ENCODE measurements at regions not wholly inside any gene's neighbourhood (a gene's known extent, or its start where the extent isn't known, plus 50 kb on each side); places are given as distances from the start of the nearest gene placed in this dataset.
"Not testable (repeated sequence)": the region's sequence is repeated elsewhere in the genome, so short reads cannot be mapped to it uniquely, and the experiment has no call there.

DNA sequence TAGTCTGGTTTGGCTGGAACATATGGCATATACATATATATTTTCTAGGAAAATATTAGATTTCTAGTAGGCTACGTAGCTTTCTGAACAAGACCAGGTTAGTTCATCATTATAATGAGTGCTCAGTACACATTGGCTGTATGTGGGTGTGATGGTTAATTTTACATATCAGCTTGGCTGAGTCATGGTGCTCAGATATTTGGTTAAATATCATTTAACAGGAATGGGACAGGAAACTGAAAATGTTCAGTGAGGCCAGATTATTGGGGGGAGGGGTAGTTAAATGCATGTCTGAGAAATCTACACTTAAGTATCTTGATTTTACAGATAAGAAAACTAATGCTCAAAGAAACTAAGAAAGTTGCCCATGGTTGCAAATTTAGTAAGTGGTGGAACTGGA is 160.1 kb downstream of the RBMX2 start:
- no peak overlapping the region for H3K4me3 ChIP-seq (ENCODE audit: low read depth, low read length)
- TF ChIP-seq, protein P1, sequence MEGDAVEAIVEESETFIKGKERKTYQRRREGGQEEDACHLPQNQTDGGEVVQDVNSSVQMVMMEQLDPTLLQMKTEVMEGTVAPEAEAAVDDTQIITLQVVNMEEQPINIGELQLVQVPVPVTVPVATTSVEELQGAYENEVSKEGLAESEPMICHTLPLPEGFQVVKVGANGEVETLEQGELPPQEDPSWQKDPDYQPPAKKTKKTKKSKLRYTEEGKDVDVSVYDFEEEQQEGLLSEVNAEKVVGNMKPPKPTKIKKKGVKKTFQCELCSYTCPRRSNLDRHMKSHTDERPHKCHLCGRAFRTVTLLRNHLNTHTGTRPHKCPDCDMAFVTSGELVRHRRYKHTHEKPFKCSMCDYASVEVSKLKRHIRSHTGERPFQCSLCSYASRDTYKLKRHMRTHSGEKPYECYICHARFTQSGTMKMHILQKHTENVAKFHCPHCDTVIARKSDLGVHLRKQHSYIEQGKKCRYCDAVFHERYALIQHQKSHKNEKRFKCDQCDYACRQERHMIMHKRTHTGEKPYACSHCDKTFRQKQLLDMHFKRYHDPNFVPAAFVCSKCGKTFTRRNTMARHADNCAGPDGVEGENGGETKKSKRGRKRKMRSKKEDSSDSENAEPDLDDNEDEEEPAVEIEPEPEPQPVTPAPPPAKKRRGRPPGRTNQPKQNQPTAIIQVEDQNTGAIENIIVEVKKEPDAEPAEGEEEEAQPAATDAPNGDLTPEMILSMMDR (IDR thresholded peaks at IDR 0.05; ENCODE audit: low read depth, low read length): no peak
- in situ Hi-C loops (cut with HindIII; ENCODE audit: low sequenced_read_pairs): no loop called here
- no peak for DNase-seq (ENCODE audit: low read depth, low spot score)

DNA sequence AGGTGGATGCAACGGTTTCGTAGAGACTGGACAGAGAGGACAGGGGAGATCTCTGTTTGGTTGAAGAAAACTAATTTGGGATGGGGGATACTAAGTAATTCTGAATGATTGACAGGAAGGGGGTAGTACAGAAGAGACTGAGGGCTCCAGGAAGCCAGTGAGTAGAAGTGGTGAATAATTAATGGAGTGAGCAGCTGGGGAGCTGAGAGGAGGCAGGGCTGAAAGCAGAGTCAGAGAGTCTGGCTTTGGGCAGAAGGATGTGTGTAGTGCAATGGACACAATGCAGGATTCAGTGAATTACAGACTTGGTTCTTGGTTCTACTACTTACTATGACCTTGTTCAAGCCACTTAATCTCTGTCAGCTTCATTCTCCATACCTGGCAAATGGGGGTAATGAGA is 161.7 kb downstream of the RBMX2 start:
- in situ Hi-C loops (cut with HindIII; ENCODE audit: low sequenced_read_pairs): no loop called here
- no peak overlapping the region for H3K4me3 ChIP-seq (ENCODE audit: low read depth, low read length)
- TF ChIP-seq, protein P1 (IDR thresholded peaks at IDR 0.05; ENCODE audit: low read depth, low read length): no peak
- DNase-seq (ENCODE audit: low read depth, low spot score): no peak

DNA sequence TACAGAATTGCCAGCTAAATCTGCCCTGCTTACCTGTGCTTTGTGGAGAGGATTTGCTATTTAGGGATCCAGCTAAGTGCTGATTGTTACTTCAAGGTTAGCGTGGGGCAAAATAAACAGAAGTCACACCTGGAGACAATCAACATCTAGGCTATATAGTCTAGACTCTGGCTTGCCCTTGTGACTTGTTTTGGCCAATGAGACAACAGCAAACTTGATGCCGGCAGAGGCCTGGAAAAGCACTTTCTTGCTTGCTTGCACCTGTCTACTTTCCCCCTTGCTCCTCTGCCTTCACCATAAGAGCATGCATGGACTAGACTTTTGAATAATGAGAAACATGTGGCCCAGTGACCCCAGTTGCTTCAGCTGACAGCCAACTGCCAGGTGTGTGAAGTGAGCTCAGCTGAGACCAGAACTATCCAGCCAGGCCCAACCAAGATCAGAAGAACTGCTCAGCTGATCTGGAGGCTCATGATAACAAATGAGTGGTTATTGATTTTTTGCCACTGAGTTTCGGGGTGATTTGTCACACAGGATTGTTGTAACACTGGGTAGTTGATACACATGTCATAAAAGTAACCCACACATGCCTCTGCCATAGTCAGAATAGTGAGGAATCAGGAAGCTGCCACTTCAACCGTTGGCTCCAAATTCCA is 164.4 kb downstream of the RBMX2 start:
- H3K4me3 ChIP-seq (ENCODE audit: low read depth, low read length): no peak overlapping the region
- in situ Hi-C loops (cut with HindIII; ENCODE audit: low sequenced_read_pairs): no loop called here
- TF ChIP-seq, protein P1 (IDR thresholded peaks at IDR 0.05; ENCODE audit: low read depth, low read length): no peak
- no peak for DNase-seq (ENCODE audit: low read depth, low spot score)

DNA sequence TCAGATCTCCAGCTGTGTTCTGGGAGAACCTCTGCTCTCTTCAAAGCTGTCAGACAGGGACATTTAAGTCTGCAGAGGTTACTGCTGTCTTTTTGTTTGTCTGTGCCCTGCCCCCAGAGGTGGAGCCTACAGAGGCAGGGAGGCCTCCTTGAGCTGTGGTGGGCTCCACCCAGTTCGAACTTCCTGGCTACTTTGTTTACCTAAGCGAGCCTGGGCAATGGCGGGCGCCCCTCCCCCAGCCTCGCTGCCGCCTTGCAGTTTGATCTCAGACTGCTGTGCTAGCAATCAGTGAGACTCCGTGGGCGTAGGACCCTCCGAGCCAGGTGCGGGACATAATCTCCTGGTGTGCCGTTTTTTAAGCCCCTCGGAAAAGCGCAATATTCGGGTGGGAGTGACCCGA is 171.2 kb downstream of the RBMX2 start:
- H3K4me3 ChIP-seq (ENCODE audit: low read depth, low read length); DNase-seq (ENCODE audit: low read depth, low spot score); in situ Hi-C loops (cut with HindIII; ENCODE audit: low sequenced_read_pairs): not testable (repeated sequence)

Data from astrocyte of the spinal cord (primary cell).